ENCODE measurements at regions not wholly inside any gene's neighbourhood (a gene's known extent, or its start where the extent isn't known, plus 50 kb on each side); places are given as distances from the start of the nearest gene placed in this dataset.

GRCh38 chr6:14841901-14842421 lies 403.9 kb upstream of the JARID2 start:
- Histone ChIP-seq H3K27me3 (no peaks in the 10 kb centered on the region), H3K27ac (no peak overlapping the region), H3K36me3 (ENCODE audit: low read depth, missing control alignments) (no peaks in the 10 kb centered on the region), H3K9me3 (no peaks in the 10 kb centered on the region), H3K4me1 (peaks cover 3% of the 10 kb centered on the region), H3K4me3 (no peak overlapping the region)
- TF ChIP-seq POLR2A (IDR thresholded peaks at IDR 0.05): no peak
- TF ChIP-seq, protein P1, sequence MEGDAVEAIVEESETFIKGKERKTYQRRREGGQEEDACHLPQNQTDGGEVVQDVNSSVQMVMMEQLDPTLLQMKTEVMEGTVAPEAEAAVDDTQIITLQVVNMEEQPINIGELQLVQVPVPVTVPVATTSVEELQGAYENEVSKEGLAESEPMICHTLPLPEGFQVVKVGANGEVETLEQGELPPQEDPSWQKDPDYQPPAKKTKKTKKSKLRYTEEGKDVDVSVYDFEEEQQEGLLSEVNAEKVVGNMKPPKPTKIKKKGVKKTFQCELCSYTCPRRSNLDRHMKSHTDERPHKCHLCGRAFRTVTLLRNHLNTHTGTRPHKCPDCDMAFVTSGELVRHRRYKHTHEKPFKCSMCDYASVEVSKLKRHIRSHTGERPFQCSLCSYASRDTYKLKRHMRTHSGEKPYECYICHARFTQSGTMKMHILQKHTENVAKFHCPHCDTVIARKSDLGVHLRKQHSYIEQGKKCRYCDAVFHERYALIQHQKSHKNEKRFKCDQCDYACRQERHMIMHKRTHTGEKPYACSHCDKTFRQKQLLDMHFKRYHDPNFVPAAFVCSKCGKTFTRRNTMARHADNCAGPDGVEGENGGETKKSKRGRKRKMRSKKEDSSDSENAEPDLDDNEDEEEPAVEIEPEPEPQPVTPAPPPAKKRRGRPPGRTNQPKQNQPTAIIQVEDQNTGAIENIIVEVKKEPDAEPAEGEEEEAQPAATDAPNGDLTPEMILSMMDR (IDR thresholded peaks at IDR 0.05): no peak
- intact Hi-C loops (cut with DNase I; ENCODE audit: low total_unique reads): no loop called here
- no peak for DNase-seq
- WGBS, 2 donors: 70 to 86% methylated on average over 8 of the region's 8 CpGs

- Histone ChIP-seq H3K4me1 (no peaks in the 10 kb centered on the region), H3K27ac (no peak overlapping the region), H3K27me3 (no peaks in the 10 kb centered on the region), H3K36me3 (ENCODE audit: low read depth, missing control alignments) (no peaks in the 10 kb centered on the region), H3K9me3 (no peaks in the 10 kb centered on the region), H3K4me3 (peak overlapping the region in 1 of 2 donors; percentile 24)
- peak; percentile 22 for DNase-seq
- intact Hi-C loops (cut with DNase I; ENCODE audit: low total_unique reads): no loop called here
- WGBS, 2 donors: 41 to 50% methylated on average over 16 to 17 of the region's 17 CpGs
- TF ChIP-seq POLR2A (IDR thresholded peaks at IDR 0.05): no peak
- TF ChIP-seq, protein P1 (IDR thresholded peaks at IDR 0.05): no peak
Observed at GRCh38 chr6:14844411-14844810, 401.5 kb upstream of the JARID2 start.

- no peaks in the 10 kb centered on the region for H3K9me3 ChIP-seq
- no peak overlapping the region for H3K27ac ChIP-seq
- no peaks in the 10 kb centered on the region for H3K4me1 ChIP-seq
- DNase-seq: no peak
- no peak overlapping the region for H3K4me3 ChIP-seq
- no peak for TF ChIP-seq POLR2A (IDR thresholded peaks at IDR 0.05)
- TF ChIP-seq, protein P1 (IDR thresholded peaks at IDR 0.05): no peak
- H3K36me3 ChIP-seq (ENCODE audit: low read depth, missing control alignments): no peaks in the 10 kb centered on the region
- no peaks in the 10 kb centered on the region for H3K27me3 ChIP-seq
- intact Hi-C loops (cut with DNase I; ENCODE audit: low total_unique reads): no loop called here
- 88 to 97% methylated on average over 3 of the region's 3 CpGs for WGBS, 2 donors
Observed at GRCh38 chr6:14848019-14848418, 397.9 kb upstream of the JARID2 start.

DNA sequence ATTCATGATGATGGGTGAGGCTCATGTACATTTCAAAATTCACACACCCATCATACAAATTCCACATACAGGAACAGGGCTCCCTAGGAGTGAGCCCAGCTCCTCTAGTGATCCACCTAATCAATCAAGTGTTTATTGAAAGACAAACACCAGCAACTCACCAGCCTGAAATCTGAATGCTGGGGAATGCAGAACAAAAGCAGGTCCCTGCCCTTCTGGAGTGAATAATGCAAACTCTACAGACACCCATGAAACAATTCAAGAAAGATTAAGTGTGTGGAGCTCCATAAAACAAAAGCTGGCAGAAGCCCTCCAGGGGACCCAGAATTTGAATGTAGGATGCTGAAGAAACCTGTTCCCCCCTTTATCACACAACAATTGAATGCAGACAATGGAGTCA lies 396.7 kb upstream of the JARID2 start:
- no peak for DNase-seq
- no peaks in the 10 kb centered on the region for H3K4me1 ChIP-seq
- H3K4me3 ChIP-seq: no peak overlapping the region
- no peaks in the 10 kb centered on the region for H3K36me3 ChIP-seq (ENCODE audit: low read depth, missing control alignments)
- no peaks in the 10 kb centered on the region for H3K27me3 ChIP-seq
- H3K9me3 ChIP-seq: no peaks in the 10 kb centered on the region
- intact Hi-C loops (cut with DNase I; ENCODE audit: low total_unique reads): no loop called here
- TF ChIP-seq, protein P1 (IDR thresholded peaks at IDR 0.05): no peak
- no peak for TF ChIP-seq POLR2A (IDR thresholded peaks at IDR 0.05)
- no peak overlapping the region for H3K27ac ChIP-seq

GRCh38 chr6:14851281-14851680 lies 394.6 kb upstream of the JARID2 start:
- Histone ChIP-seq H3K9me3 (no peaks in the 10 kb centered on the region), H3K4me3 (no peak overlapping the region), H3K27ac (no peak overlapping the region), H3K36me3 (ENCODE audit: low read depth, missing control alignments) (no peaks in the 10 kb centered on the region), H3K27me3 (no peaks in the 10 kb centered on the region), H3K4me1 (peaks cover 5% of the 10 kb centered on the region)
- intact Hi-C loops (cut with DNase I; ENCODE audit: low total_unique reads): no loop called here
- WGBS, 2 donors: 89 to 92% methylated on average over 8 of the region's 8 CpGs
- TF ChIP-seq, protein P1 (IDR thresholded peaks at IDR 0.05): no peak
- no peak for TF ChIP-seq POLR2A (IDR thresholded peaks at IDR 0.05)
- DNase-seq: no peak
